ENCODE measurements at regions not wholly inside any gene's neighbourhood (a gene's known extent, or its start where the extent isn't known, plus 50 kb on each side); places are given as distances from the start of the nearest gene placed in this dataset.

GRCh38 chr2:146417942-146418341 lies 1426.9 kb upstream of the ACVR2A start:
- TF ChIP-seq CTCF (tag by site-specific recombination; IDR thresholded peaks at IDR 0.05) = no peak
- no peak for TF ChIP-seq PBX3 (CRISPR knock-in tag; IDR thresholded peaks at IDR 0.05)

Data from HEK293 (cell line).